AG08396 (cell line): ENCODE measurements at regions not wholly inside any gene's neighbourhood (a gene's known extent, or its start where the extent isn't known, plus 50 kb on each side); places are given as distances from the start of the nearest gene placed in this dataset.

ENCODE experiments used
- DNase-seq: peaks from one replicate; pipeline ENCODE4 v3.0.0; 2012; ENCODE audit warnings: low spot score, mixed read lengths

GRCh38 chr4:154088741-154089140, 299.9 kb upstream of the SFRP2 start:
- DNase-seq, result no peak

- no peak for DNase-seq
Observed at GRCh38 chr4:154086247-154086646, 297.4 kb upstream of the SFRP2 start.

DNA sequence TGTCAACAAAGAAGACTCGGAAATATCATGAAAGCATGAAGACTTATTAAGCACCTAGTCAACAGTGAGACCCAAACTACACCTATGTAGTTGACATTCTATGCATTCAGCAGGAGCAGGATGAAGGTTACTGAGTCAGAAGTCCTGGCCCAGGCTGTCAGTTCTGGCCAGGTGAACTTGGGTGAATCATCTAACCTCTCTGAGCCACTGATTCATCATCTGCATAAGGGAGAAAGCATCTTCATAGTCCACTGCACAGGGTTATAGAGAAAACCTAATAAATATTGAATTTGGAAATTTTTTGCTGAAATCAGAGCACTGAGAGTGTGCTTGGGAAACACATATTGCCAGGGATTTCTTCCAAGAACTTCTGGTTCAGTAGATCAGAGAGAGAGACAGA, 296.0 kb upstream of the SFRP2 start:
- no peak for DNase-seq

GRCh38 chr4:154082760-154083535, 294.1 kb upstream of the SFRP2 start:
- DNase-seq, result no peak

- DNase-seq, result no peak
Observed at GRCh38 chr4:154081391-154081790, 292.5 kb upstream of the SFRP2 start.

GRCh38 chr4:154078504-154079350, 289.8 kb upstream of the SFRP2 start:
- no peak for DNase-seq

- DNase-seq, result no peak
Observed at GRCh38 chr4:154076921-154077320, 288.0 kb upstream of the SFRP2 start.

GRCh38 chr4:154073107-154073822, 284.4 kb upstream of the SFRP2 start:
- no peak for DNase-seq

DNA sequence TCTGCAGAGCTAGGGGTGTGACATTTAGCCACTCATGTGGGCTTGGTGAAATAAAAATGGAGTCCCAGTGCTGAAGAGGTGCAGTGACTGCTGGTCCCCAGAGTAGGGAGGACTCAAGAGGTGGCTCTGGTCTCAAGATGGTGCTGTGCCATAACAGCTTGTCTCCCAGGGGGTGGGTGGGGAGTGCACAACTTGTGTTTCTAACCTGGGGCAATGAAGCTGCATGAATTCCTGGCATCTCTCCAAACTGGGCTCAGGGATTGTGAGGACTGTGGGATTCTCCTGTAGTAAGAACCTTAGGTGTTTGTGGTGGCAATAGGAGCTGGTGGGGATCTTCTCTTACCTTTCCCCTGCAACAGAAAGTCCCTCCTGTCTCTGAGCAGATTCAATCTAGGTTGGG, 278.9 kb upstream of the SFRP2 start:
- no peak for DNase-seq

DNA sequence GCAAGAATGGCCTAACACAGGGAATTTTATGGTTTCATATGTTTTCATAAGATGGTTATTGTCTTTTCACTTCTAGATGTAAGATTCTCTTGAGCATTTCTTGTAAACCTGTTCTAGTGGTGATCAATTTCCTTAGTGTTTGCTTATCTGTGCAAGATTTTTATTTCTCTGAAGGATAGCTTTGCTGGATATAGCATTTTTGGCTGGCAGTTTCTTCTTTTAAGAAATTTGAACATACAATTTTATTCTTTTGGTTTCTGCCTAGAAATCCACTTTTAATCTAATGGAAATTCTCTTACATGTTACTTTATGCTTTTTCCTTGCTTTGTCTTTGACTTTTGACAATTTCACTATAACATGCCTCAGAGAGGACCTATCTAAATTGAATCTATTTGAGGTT, 276.5 kb upstream of the SFRP2 start:
- no peak for DNase-seq

DNA sequence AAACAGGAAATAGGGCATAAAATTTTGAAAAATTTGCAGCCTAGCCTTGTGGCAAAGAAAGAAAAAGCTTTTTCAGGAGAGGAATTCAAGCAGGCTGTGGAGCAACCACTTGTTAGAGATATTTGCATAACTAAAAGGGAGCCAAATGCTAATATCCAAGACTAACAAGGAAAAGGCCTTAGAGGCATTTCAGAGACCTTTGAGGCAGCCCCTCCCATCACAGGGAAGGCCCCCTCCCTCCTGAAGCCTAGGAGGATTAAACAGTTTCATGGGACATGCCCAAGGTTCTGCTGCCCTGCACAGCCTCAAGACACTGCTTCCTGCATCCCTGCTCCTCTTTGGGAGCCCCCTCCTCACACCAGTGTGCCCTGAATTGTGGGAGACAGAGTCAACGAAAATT, 275.4 kb upstream of the SFRP2 start:
- no peak for DNase-seq

DNA sequence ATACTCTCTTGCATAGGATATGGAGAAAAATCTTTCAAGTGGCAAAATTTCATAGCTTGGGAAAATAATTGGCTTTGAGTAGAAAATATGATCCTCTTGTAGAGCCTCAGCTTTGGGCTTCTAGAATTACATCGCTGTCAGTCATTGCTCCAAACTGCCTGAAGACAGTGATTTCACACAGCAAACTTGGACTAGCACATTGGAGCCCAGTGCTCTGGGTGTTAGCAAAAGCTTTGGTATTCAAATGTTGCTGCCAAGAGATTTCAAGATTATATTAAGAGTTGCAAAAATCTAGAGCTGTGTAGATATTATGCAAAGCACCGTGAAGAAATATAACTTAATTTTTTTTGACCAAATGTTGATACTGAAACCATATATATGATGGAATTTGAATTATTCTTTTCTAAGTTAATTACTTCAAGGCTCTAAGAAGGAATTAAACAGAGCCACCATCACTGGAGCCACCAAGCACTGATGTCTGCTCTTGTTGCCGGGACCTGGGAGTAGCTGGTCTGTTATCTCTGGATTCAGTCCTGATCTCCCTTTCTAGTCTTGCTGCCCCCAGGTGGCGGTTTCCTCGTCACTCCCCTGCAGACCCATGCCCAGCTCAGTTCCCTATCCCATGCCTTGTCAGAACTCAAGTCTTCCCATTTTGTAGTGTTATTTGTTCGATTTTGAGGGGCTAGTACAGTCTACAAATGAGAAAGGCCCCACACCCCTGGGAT, 260.7 kb upstream of the SFRP2 start:
- no peak for DNase-seq

GRCh38 chr4:154047733-154048132, 258.9 kb upstream of the SFRP2 start:
- DNase-seq, result no peak

DNA sequence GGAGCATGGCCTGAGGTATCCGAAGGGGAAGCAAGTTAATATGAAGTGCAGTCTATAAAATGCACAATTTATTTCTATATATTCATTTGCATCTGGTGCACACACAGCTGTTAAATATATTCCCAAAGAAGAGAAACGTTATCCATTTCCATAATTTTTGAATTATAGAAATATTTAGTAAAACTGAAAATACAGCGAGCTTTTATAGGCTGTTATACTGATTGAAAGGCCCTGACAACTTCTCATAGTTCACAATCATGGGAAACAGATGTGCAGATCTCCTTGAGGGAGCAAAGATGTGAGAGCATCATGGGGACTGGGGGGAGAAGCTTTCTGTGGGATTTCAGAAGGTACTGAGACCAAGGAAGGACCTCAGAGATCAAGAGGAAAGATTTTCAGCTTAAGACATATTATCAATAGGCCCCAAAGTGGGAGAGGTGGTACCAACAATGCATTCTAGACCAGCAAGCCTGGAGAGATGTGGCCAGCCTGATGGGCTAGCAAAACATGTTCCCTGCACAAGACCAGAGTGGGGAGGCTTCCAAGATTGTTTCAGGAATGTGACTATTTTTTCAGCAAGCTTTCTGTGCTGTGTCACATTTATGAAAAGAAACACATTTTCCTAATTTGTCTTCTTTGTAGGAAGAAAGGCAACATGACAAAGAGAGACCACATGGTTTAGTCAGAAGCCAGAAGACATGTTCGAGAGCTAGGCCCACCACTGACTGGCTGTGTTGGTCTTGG, 256.0 kb upstream of the SFRP2 start:
- no peak for DNase-seq

- no peak for DNase-seq
Observed at GRCh38 chr4:154044108-154044531, 255.2 kb upstream of the SFRP2 start.

- no peak for DNase-seq
Observed at GRCh38 chr4:154041640-154042039, 252.8 kb upstream of the SFRP2 start.

DNA sequence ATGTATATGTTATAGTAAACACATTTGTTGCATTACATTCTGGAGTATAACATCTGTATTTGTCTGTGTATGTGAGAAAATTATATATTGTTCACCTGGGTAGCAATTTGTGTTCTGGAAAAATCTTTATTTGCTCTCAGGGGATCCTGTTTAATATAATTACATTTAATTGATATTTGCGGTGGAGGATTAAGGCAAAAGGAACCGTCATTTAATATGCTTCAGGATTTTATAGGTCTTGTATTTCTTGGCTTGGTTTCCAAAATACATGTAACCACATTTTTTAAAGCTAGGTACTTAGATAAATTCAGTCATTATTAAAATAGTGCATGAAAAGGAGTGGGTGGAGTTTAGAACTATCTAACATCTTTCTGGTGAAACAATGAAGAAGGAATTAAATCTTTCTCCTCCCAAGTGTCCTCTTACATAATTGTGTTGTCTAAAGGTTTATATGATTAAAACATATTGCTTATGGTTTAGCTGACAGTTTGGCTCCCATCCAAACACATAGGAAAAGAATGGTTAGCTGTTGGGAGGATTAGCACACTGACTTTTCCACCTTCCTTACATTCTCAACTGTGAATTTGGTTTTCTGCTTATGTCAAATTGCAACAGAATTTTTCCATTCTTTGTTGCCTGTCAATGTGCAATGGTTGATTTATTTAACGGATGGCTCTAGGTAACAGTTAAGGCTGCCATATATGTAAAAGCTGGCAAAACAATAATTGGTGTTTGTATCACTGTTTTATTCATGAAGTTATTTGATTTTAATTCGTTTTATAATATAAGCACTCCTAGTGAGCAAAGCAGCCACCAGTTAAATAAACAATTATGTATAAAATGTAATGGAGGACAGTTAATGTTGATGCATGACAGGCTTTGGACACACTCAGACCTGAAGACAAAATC, 250.8 kb upstream of the SFRP2 start:
- no peak for DNase-seq

- no peak for DNase-seq
Observed at GRCh38 chr4:154036856-154037255, 248.0 kb upstream of the SFRP2 start.

- no peak for DNase-seq
Observed at GRCh38 chr4:154035341-154035740, 246.5 kb upstream of the SFRP2 start.

- no peak for DNase-seq
Observed at GRCh38 chr4:154033921-154034320, 245.0 kb upstream of the SFRP2 start.
